ENCODE measurements at regions not wholly inside any gene's neighbourhood (a gene's known extent, or its start where the extent isn't known, plus 50 kb on each side); places are given as distances from the start of the nearest gene placed in this dataset.

DNA sequence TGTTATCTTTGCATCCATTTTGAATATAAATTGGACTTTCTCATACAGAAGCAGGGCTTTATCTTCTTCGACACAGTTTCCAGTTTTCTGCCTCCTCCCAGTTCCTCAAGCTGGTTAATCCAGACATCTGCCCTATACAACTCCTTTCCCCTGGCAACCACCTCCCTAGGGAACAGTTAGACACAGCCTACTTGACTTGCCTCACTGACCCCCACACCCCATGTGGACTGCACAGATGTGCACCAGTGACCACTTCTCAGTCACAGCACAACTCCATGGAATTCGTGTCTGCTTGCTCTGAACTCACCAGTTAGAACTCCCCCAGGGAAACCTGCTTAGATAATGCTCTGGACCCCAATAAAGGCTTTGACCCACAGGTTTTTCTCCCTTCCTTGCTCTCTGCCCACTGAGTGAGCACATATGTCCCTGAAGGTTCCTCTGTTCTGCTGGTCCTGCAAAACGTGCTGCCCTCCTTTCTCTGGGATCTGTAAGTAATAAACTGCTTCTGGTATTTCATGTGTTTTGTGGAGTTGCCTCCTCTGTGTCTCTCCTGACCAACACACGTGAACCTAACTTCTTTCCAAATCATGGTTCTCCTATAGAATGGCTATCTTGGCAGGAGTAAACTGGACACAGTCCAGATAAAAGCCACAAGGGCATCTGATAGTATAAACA lies 351.2 kb downstream of the CD83 start:
- no peak for TF ChIP-seq CTCF (IDR thresholded peaks at IDR 0.05; ENCODE audit: control insufficient read depth, insufficient read depth, low read depth, low read length, missing control alignments)
- H3K4me3 ChIP-seq (ENCODE audit: control insufficient read depth, low read depth, low read length) = no peak overlapping the region
- DNase-seq (ENCODE audit: low read depth) = no peak

- DNase-seq (ENCODE audit: low read depth) = no peak
- H3K4me3 ChIP-seq (ENCODE audit: control insufficient read depth, low read depth, low read length) = no peak overlapping the region
- no peak for TF ChIP-seq CTCF (IDR thresholded peaks at IDR 0.05; ENCODE audit: control insufficient read depth, insufficient read depth, low read depth, low read length, missing control alignments)
These were observed 352.5 kb downstream of the CD83 start for GRCh38 chr6:14470101-14470500.

DNA sequence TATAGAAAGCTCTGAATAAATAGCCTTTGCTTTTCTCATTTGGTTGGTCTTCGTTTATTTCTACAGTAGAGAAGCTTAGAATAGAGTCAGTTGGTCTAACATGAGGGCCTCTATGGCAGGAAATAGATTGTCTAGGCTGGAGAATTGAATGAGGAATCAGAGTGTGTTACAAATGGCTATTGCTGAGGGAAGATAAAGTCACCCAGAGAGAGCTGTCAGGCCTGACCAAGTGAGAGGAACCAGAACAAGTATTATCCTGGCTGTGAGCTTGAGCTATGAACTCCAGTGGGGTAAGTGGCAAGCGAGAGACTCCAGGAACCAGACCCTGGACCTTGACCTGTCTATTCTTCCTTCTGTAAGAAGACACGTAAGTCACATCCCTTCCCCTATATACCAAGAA lies 353.1 kb downstream of the CD83 start:
- TF ChIP-seq CTCF (IDR thresholded peaks at IDR 0.05; ENCODE audit: control insufficient read depth, insufficient read depth, low read depth, low read length, missing control alignments) = no peak
- DNase-seq (ENCODE audit: low read depth) = no peak
- no peak overlapping the region for H3K4me3 ChIP-seq (ENCODE audit: control insufficient read depth, low read depth, low read length)

DNA sequence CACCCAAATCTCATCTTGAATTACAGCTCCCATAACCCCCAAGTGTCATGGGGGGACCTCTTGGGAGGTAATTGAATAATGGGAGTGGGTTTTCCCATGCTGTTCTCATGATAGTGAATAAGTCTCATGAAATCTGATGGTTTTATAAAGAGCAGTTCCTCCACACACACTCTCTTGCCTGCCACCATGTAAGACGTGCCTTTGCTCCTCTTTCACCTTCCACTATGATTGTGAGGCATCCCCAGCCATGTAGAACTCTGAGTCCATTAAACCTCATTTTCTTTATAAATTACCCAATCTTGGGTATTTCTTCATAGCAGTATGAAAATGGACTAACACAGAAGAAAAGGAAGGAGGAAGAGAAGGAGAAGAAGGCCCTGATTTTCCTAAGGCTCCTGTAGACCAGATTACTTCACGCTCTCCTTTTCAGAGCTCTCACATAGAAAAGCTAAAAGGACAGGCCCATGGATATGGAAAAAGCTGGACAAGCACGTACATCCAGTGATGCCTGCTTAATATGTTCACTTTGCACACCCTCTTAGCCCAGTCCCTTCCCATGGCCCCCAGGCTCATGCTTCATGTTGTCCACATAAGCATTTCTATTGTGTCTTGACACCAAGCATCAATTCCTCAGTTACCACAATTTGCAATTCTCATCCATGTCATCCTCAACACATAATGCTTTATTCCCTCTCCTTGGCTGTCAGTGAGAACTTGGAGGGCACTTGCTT lies 354.8 kb downstream of the CD83 start:
- TF ChIP-seq CTCF (IDR thresholded peaks at IDR 0.05; ENCODE audit: control insufficient read depth, insufficient read depth, low read depth, low read length, missing control alignments) = no peak
- no peak for DNase-seq (ENCODE audit: low read depth)
- no peak overlapping the region for H3K4me3 ChIP-seq (ENCODE audit: control insufficient read depth, low read depth, low read length)

DNA sequence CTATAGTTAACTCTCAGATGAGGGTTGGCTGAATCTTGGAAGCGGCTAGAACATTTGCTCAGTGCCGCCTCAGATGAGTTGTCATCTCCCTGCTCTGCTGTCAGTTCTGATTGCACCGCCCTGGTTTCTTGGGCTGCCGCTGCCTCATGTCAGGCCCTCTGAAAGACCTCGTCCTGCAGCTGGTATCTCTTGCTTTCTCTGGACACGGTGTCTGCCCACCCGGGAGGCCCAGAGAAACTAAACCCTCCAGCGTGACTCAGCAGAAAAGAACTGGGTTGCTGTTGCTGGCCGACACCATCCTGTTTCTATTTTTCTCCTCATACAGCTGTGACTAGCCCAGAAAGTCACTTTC lies 355.4 kb downstream of the CD83 start:
- no peak overlapping the region for H3K4me3 ChIP-seq (ENCODE audit: control insufficient read depth, low read depth, low read length)
- no peak for DNase-seq (ENCODE audit: low read depth)
- TF ChIP-seq CTCF (IDR thresholded peaks at IDR 0.05; ENCODE audit: control insufficient read depth, insufficient read depth, low read depth, low read length, missing control alignments) = no peak

DNA sequence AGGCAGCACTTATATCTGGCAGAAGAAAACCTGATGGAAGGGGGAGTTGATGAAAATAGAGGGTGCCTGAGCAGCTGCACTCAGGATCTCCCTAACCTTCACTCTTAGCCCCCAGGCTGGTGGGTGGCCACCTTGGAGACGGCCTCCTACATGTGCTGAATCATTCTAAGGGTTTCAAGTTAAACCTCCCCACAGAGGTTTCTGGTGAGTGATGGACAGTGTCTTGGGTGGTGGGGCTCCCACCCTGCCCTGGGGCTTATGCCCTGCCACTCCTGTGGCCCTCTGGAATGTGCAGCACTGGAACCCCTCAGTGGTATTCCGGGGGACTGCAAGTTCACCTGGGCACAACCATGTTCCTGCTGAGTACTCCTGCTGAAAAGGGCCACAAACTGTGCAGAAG lies 357.2 kb downstream of the CD83 start:
- TF ChIP-seq CTCF (IDR thresholded peaks at IDR 0.05; ENCODE audit: control insufficient read depth, insufficient read depth, low read depth, low read length, missing control alignments) = no peak

More for the DNA sequence above, 357.2 kb downstream of the CD83 start:
- no peak overlapping the region for H3K4me3 ChIP-seq (ENCODE audit: control insufficient read depth, low read depth, low read length)
- no peak for DNase-seq (ENCODE audit: low read depth)
